ENCODE measurements at regions not wholly inside any gene's neighbourhood (a gene's known extent, or its start where the extent isn't known, plus 50 kb on each side); places are given as distances from the start of the nearest gene placed in this dataset.

GRCh38 chr12:125300249-125300648, 235.0 kb downstream of the AACS start (continued):
- no peak for TF ChIP-seq CHD2 (IDR thresholded peaks at IDR 0.05; ENCODE audit: low read length)
- TF ChIP-seq KDM1A (IDR thresholded peaks at IDR 0.05; ENCODE audit: borderline replicate concordance, low read length) = no peak
- TF ChIP-seq E2F6 (IDR thresholded peaks at IDR 0.05) = no peak
- TF ChIP-seq KDM5A (IDR thresholded peaks at IDR 0.05; ENCODE audit: low read length) = no peak
- no peak for TF ChIP-seq JUN (IDR thresholded peaks at IDR 0.05; ENCODE audit: low read depth, low read length)
- no peak for TF ChIP-seq NRF1 (IDR thresholded peaks at IDR 0.05; ENCODE audit: low read depth, low read length)
- TF ChIP-seq TCF12 (IDR thresholded peaks at IDR 0.05; ENCODE audit: low read depth, low read length) = no peak
- TF ChIP-seq JUND (IDR thresholded peaks at IDR 0.05; ENCODE audit: low read length) = no peak
- no peak for TF ChIP-seq FOSL1 (IDR thresholded peaks at IDR 0.05; ENCODE audit: insufficient read depth, low read depth, low read length)
